CD14-positive monocyte (primary cell): ENCODE measurements at regions not wholly inside any gene's neighbourhood (a gene's known extent, or its start where the extent isn't known, plus 50 kb on each side); places are given as distances from the start of the nearest gene placed in this dataset.

ENCODE experiments used
- DNase-seq, 3 donors: peaks; one replicate each; pipeline ENCODE4 v3.0.0-alpha.2; 2011 to 2022
- H2AFZ ChIP-seq: 2 replicates; pipeline ENCODE4 v1.6.0; 2012; ENCODE audit warnings: mild to moderate bottlenecking, low read depth, low read length, inconsistent platforms; ENCODE audit not compliant: insufficient read depth, poor library complexity, severe bottlenecking
- H3K27ac ChIP-seq, 2 donors: 1 replicate in 1 of 2; 2 replicates in 1 of 2; pipeline ENCODE4 v1.5.1; 2012 to 2013; ENCODE audit warnings: low read length in 2 of 2, control low read depth in 1 of 2, inconsistent platforms in 1 of 2, low read depth in 1 of 2, mild to moderate bottlenecking in 1 of 2
- H3K27me3 ChIP-seq, 2 donors: one replicate each; pipeline versions ENCODE4 v1.6.0 to v1.6.1; 2011 to 2013; ENCODE audit warnings: low read length in 2 of 2; ENCODE audit not compliant: control insufficient read depth in 2 of 2, insufficient read depth in 2 of 2
- H3K36me3 ChIP-seq, 2 donors: replicated peaks in 1 of 2; 1 replicate in 1 of 2; 2 replicates in 1 of 2; pipeline versions ENCODE4 v1.5.1 to v1.6.1; 2012 to 2013; ENCODE audit warnings: low read length in 2 of 2, control low read depth in 1 of 2, inconsistent platforms in 1 of 2, mild to moderate bottlenecking in 1 of 2; ENCODE audit not compliant: insufficient read depth in 2 of 2, control insufficient read depth in 1 of 2
- H3K4me1 ChIP-seq, 2 donors: 1 replicate in 1 of 2; 2 replicates in 1 of 2; pipeline versions ENCODE4 v1.5.1 to v1.6.1; 2012 to 2013; ENCODE audit warnings: low read length in 2 of 2, control low read depth in 1 of 2, inconsistent platforms in 1 of 2, mild to moderate bottlenecking in 1 of 2, moderate library complexity in 1 of 2; ENCODE audit not compliant: insufficient read depth in 2 of 2, control insufficient read depth in 1 of 2
- H3K4me2 ChIP-seq: replicated peaks from 2 replicates; pipeline ENCODE3; 2012; ENCODE audit warnings: low read length, moderate library complexity, mild to moderate bottlenecking; ENCODE audit not compliant: poor library complexity, severe bottlenecking; ENCODE audit errors: extremely low read depth
- H3K4me3 ChIP-seq, 3 experiments: fragments of 200-600 bp in 1 of 3; sonication (generic) in 1 of 3; replicated peaks in 1 of 3; 1 replicate in 2 of 3; 2 replicates in 1 of 3; pipeline ENCODE4 v1.5.1; 2011 to 2013; ENCODE audit warnings: low read length in 3 of 3, mild to moderate bottlenecking in 3 of 3, control low read depth in 2 of 3, low read depth in 2 of 3, inconsistent platforms in 1 of 3, moderate library complexity in 1 of 3
- H3K79me2 ChIP-seq: 2 replicates; pipeline ENCODE4 v1.6.0; 2012; ENCODE audit warnings: mild to moderate bottlenecking, control low read depth, inconsistent platforms, low read length, moderate library complexity; ENCODE audit not compliant: insufficient read depth
- H3K9ac ChIP-seq: 2 replicates; pipeline ENCODE4 v1.6.0; 2017; ENCODE audit warnings: low read length, mild to moderate bottlenecking; ENCODE audit not compliant: insufficient read depth, poor library complexity, severe bottlenecking
- H3K9me3 ChIP-seq, 2 donors: replicated peaks in 1 of 2; 1 replicate in 1 of 2; 2 replicates in 1 of 2; pipeline versions ENCODE4 v1.5.1 to v1.6.1; 2012 to 2013; ENCODE audit warnings: low read length in 2 of 2, control low read depth in 1 of 2; ENCODE audit not compliant: control insufficient read depth in 1 of 2, insufficient read depth in 1 of 2
- H4K20me1 ChIP-seq: 2 replicates; pipeline ENCODE4 v1.6.0; 2012; ENCODE audit warnings: mild to moderate bottlenecking, low read length, control low read depth, moderate library complexity; ENCODE audit not compliant: insufficient read depth
- H3K27ac Mint-ChIP-seq, 7 donors: one replicate each; pipeline ENCODE4 v1.8.0; 2020; ENCODE audit warnings: mild to moderate bottlenecking in 7 of 7, mixed read lengths in 7 of 7, moderate library complexity in 6 of 7, inconsistent platforms in 2 of 7
- H3K27me3 Mint-ChIP-seq, 3 donors: one replicate each; pipeline ENCODE4 v1.8.0; 2021 to 2022; ENCODE audit warnings: low read depth in 3 of 3, mild to moderate bottlenecking in 3 of 3, mixed read lengths in 3 of 3, moderate library complexity in 3 of 3, inconsistent platforms in 1 of 3
- H3K36me3 Mint-ChIP-seq, 2 donors: one replicate each; pipeline ENCODE4 v1.8.0; 2020; ENCODE audit warnings: mixed read lengths in 2 of 2, inconsistent platforms in 1 of 2, mild to moderate bottlenecking in 1 of 2
- H3K4me1 Mint-ChIP-seq: one replicate; pipeline ENCODE4 v1.8.0; 2020; ENCODE audit warnings: mild to moderate bottlenecking, mixed read lengths
- H3K4me3 Mint-ChIP-seq, 2 donors: one replicate each; pipeline ENCODE4 v1.8.0; 2020; ENCODE audit warnings: mild to moderate bottlenecking in 2 of 2, mixed read lengths in 2 of 2, moderate library complexity in 1 of 2
- H3K9me3 Mint-ChIP-seq, 7 donors: one replicate each; pipeline ENCODE4 v1.8.0; 2020 to 2022; ENCODE audit warnings: mixed read lengths in 7 of 7, mild to moderate bottlenecking in 6 of 7, moderate library complexity in 6 of 7, inconsistent platforms in 2 of 7
- CTCF ChIP-seq: fragments of 200-600 bp; IDR thresholded peaks from one replicate; pipeline ENCODE4 v1.8.0; 2022; ENCODE audit warnings: antibody characterized with exemption, mild to moderate bottlenecking
- WGBS: methylation state at CpG from one replicate; pipeline ENCODE4 v1.1.5; 2013; ENCODE audit warnings: missing lambda C conversion rate; ENCODE audit not compliant: insufficient coverage; 5-methylcytosine and 5-hydroxymethylcytosine counted together
- intact Hi-C, 2 donors: fragments of 100-400 bp; cut with micrococcal nuclease; formaldehyde crosslinking; loops; one replicate each; pipeline versions ENCODE4 v1.15.0 to v1.15.1; 2023

- Histone ChIP-seq H3K9me3 (peaks cover 0 to 3% of the 10 kb centered on the region in 2 donors), H3K79me2 (no peaks in the 10 kb centered on the region), H4K20me1 (no peaks in the 10 kb centered on the region), H3K4me3 (no peak overlapping the region), H2AFZ (no peak overlapping the region), H3K4me2 (no peak overlapping the region), H3K36me3 (no peaks in the 10 kb centered on the region), H3K9ac (no peak overlapping the region), H3K27me3 (no peaks in the 10 kb centered on the region), H3K4me1 (no peaks in the 10 kb centered on the region), H3K27ac (no peak overlapping the region)
- H3K27ac Mint-ChIP-seq: no peak overlapping the region
- no peaks in the 10 kb centered on the region for H3K36me3 Mint-ChIP-seq
- H3K4me1 Mint-ChIP-seq: no peaks in the 10 kb centered on the region
- intact Hi-C loops: no loop called here
- H3K9me3 Mint-ChIP-seq: peaks cover 0 to 4% (median 3%) of the 10 kb centered on the region in 7 donors
- H3K4me3 Mint-ChIP-seq: no peak overlapping the region
- TF ChIP-seq CTCF: no peak
- no peaks in the 10 kb centered on the region for H3K27me3 Mint-ChIP-seq
- DNase-seq: no peak
Measured at GRCh38 chr13:69458013-69458412, 649.6 kb upstream of the ATXN8OS start.

- Histone ChIP-seq H3K4me2 (no peak overlapping the region), H3K4me1 (no peaks in the 10 kb centered on the region), H3K4me3 (no peak overlapping the region), H3K79me2 (no peaks in the 10 kb centered on the region), H3K36me3 (no peaks in the 10 kb centered on the region), H3K9ac (no peak overlapping the region), H2AFZ (no peak overlapping the region), H4K20me1 (no peaks in the 10 kb centered on the region), H3K27ac (no peak overlapping the region), H3K27me3 (no peaks in the 10 kb centered on the region), H3K9me3 (peaks cover 3 to 5% of the 10 kb centered on the region in 2 donors)
- 83% methylated on average over 1 of the region's 1 CpG for WGBS
- Mint-ChIP-seq H3K4me3 (no peak overlapping the region), H3K36me3 (no peaks in the 10 kb centered on the region), H3K9me3 (peaks cover 0 to 3% (median 2%) of the 10 kb centered on the region in 7 donors), H3K27ac (no peak overlapping the region), H3K4me1 (no peaks in the 10 kb centered on the region), H3K27me3 (no peaks in the 10 kb centered on the region)
- no peak for TF ChIP-seq CTCF
- intact Hi-C loops: no loop called here
- DNase-seq: no peak
Measured at GRCh38 chr13:69450245-69450644, 657.4 kb upstream of the ATXN8OS start.
